Right cardiac atrium (tissue), 5 donors: ENCODE measurements at regions not wholly inside any gene's neighbourhood (a gene's known extent, or its start where the extent isn't known, plus 50 kb on each side); places are given as distances from the start of the nearest gene placed in this dataset.

ENCODE experiments used
- ATAC-seq, 2 donors: fragments of 200-7000 bp; cut with Tn5 transposase; one replicate each; pipeline versions ENCODE4 v1.8.0 to v1.9.1; 2020; ENCODE audit warnings: moderate library complexity in 2 of 2, mild to moderate bottlenecking in 1 of 2
- DNase-seq, 3 donors: peaks; one replicate each; pipeline ENCODE4 v3.0.0-alpha.2; 2020
- H3K27ac ChIP-seq: one replicate; pipeline ENCODE4 v1.5.1; 2013; ENCODE audit warnings: mild to moderate bottlenecking, low read length, control low read depth, moderate library complexity
- H3K27me3 ChIP-seq: one replicate; pipeline ENCODE4 v1.6.1; 2013; ENCODE audit not compliant: control insufficient read depth, insufficient read depth
- H3K4me1 ChIP-seq: one replicate; pipeline ENCODE4 v1.6.1; 2013; ENCODE audit warnings: low read length; ENCODE audit not compliant: control insufficient read depth, insufficient read depth
- H3K4me3 ChIP-seq: one replicate; pipeline ENCODE4 v1.5.1; 2013; ENCODE audit warnings: low read length, control low read depth
- H3K9me3 ChIP-seq: one replicate; pipeline ENCODE4 v1.6.1; 2013; ENCODE audit warnings: low read length; ENCODE audit not compliant: control insufficient read depth
- WGBS: extraction: QIAGEN DNeasy Blood & Tissue Kit; methylation state at CpG from one replicate; pipeline ENCODE4 v1.1.7; 2013; 5-methylcytosine and 5-hydroxymethylcytosine counted together
- intact Hi-C, 4 donors: fragments of 100-400 bp; cut with DNase I; formaldehyde crosslinking; loops; one replicate each; pipeline versions ENCODE4 v1.11.0 to v1.14.0; 2022 to 2023
- donor health status: healthy with polysubstance abuse.
- donor health status: DM: no; HTN: yes; CAD: no.
- donor health status: DM: no; HTN: no; CAD: no.
- donor health status: DM: no; HTN: yes; CAD: no; lungs with severe emphysema.
- donor health status: DM: yes; HTN: yes; CAD: no.

- ATAC-seq = no peak
- no peak overlapping the region for H3K4me3 ChIP-seq
- H3K4me1 ChIP-seq = no peaks in the 10 kb centered on the region
- no peaks in the 10 kb centered on the region for H3K9me3 ChIP-seq
- intact Hi-C loops = no loop called here
- no peak overlapping the region for H3K27ac ChIP-seq
- no peaks in the 10 kb centered on the region for H3K27me3 ChIP-seq
- no peak for DNase-seq
Measured at GRCh38 chr1:217014066-217014465, 290.8 kb upstream of the ESRRG start.

- DNase-seq (no peak), ATAC-seq (no peak)
- H3K9me3 ChIP-seq = no peaks in the 10 kb centered on the region
- no peak overlapping the region for H3K27ac ChIP-seq
- H3K27me3 ChIP-seq = no peaks in the 10 kb centered on the region
- intact Hi-C loops = no loop called here
- no peaks in the 10 kb centered on the region for H3K4me1 ChIP-seq
- no peak overlapping the region for H3K4me3 ChIP-seq
Measured at GRCh38 chr1:217012659-217013058, 289.4 kb upstream of the ESRRG start.

GRCh38 chr1:217011097-217011496 is 287.9 kb upstream of the ESRRG start:
- H3K9me3 ChIP-seq = no peaks in the 10 kb centered on the region
- ATAC-seq = no peak
- no peak for DNase-seq
- H3K27ac ChIP-seq = no peak overlapping the region
- no peaks in the 10 kb centered on the region for H3K4me1 ChIP-seq
- no peaks in the 10 kb centered on the region for H3K27me3 ChIP-seq
- 89% methylated on average over 1 of the region's 1 CpG for WGBS
- intact Hi-C loops = no loop called here
- H3K4me3 ChIP-seq = no peak overlapping the region

GRCh38 chr1:217010253-217010652 is 287.0 kb upstream of the ESRRG start:
- WGBS = 91% methylated on average over 2 of the region's 2 CpGs
- H3K27me3 ChIP-seq = no peaks in the 10 kb centered on the region
- DNase-seq (no peak), ATAC-seq (no peak)
- intact Hi-C loops = no loop called here
- H3K4me1 ChIP-seq = no peaks in the 10 kb centered on the region
- H3K9me3 ChIP-seq = no peaks in the 10 kb centered on the region
- H3K27ac ChIP-seq = no peak overlapping the region
- H3K4me3 ChIP-seq = no peak overlapping the region

- 74% methylated on average over 1 of the region's 1 CpG for WGBS
- DNase-seq (no peak), ATAC-seq (no peak)
- no peaks in the 10 kb centered on the region for H3K9me3 ChIP-seq
- H3K4me3 ChIP-seq = no peak overlapping the region
- no peaks in the 10 kb centered on the region for H3K4me1 ChIP-seq
- H3K27ac ChIP-seq = no peak overlapping the region
- intact Hi-C loops = no loop called here
- no peaks in the 10 kb centered on the region for H3K27me3 ChIP-seq
Measured at GRCh38 chr1:217009376-217009775, 286.1 kb upstream of the ESRRG start.

GRCh38 chr1:217004776-217005436 is 281.7 kb upstream of the ESRRG start:
- ATAC-seq (no peak), DNase-seq (no peak)
- no peak overlapping the region for H3K27ac ChIP-seq
- no peaks in the 10 kb centered on the region for H3K9me3 ChIP-seq
- no peak overlapping the region for H3K4me3 ChIP-seq
- H3K4me1 ChIP-seq = no peaks in the 10 kb centered on the region
- WGBS = 68% methylated on average over 4 of the region's 4 CpGs
- H3K27me3 ChIP-seq = no peaks in the 10 kb centered on the region
- intact Hi-C loops = no loop called here

- no peaks in the 10 kb centered on the region for H3K9me3 ChIP-seq
- ATAC-seq (no peak), DNase-seq (no peak)
- no peak overlapping the region for H3K27ac ChIP-seq
- WGBS = 79% methylated on average over 1 of the region's 1 CpG
- no peak overlapping the region for H3K4me3 ChIP-seq
- H3K27me3 ChIP-seq = no peaks in the 10 kb centered on the region
- H3K4me1 ChIP-seq = no peaks in the 10 kb centered on the region
- intact Hi-C loops = no loop called here
Measured at GRCh38 chr1:217003355-217003754, 280.1 kb upstream of the ESRRG start.

GRCh38 chr1:216997831-216998230 is 274.6 kb upstream of the ESRRG start:
- DNase-seq (no peak), ATAC-seq (no peak)
- intact Hi-C loops = no loop called here
- WGBS = 80% methylated on average over 1 of the region's 1 CpG
- Histone ChIP-seq H3K9me3 (no peaks in the 10 kb centered on the region), H3K27ac (no peak overlapping the region), H3K4me1 (no peaks in the 10 kb centered on the region), H3K4me3 (no peak overlapping the region), H3K27me3 (no peaks in the 10 kb centered on the region)

- H3K4me1 ChIP-seq = no peaks in the 10 kb centered on the region
- intact Hi-C loops = no loop called here
- no peak overlapping the region for H3K4me3 ChIP-seq
- DNase-seq (no peak), ATAC-seq (no peak)
- H3K9me3 ChIP-seq = no peaks in the 10 kb centered on the region
- WGBS = 51% methylated on average over 3 of the region's 3 CpGs
- H3K27ac ChIP-seq = no peak overlapping the region
- H3K27me3 ChIP-seq = no peaks in the 10 kb centered on the region
Measured at GRCh38 chr1:216997069-216997468, 273.8 kb upstream of the ESRRG start.

GRCh38 chr1:216984536-216984935 is 261.3 kb upstream of the ESRRG start:
- Histone ChIP-seq H3K4me3 (no peak overlapping the region), H3K27me3 (no peaks in the 10 kb centered on the region), H3K27ac (no peak overlapping the region), H3K9me3 (no peaks in the 10 kb centered on the region), H3K4me1 (no peaks in the 10 kb centered on the region)
- intact Hi-C loops = no loop called here
- DNase-seq (no peak), ATAC-seq (no peak)
- 34% methylated on average over 1 of the region's 1 CpG for WGBS

- Histone ChIP-seq H3K4me3 (no peak overlapping the region), H3K27ac (no peak overlapping the region), H3K9me3 (no peaks in the 10 kb centered on the region), H3K27me3 (no peaks in the 10 kb centered on the region), H3K4me1 (no peaks in the 10 kb centered on the region)
- ATAC-seq = peak; percentile 60 to 72
- no peak for DNase-seq
- 63% methylated on average over 6 of the region's 6 CpGs for WGBS
- intact Hi-C loops = no loop called here
Measured at GRCh38 chr1:216983823-216984222, 260.6 kb upstream of the ESRRG start.

- intact Hi-C loops = no loop called here
- Histone ChIP-seq H3K4me1 (peaks cover 2% of the 10 kb centered on the region), H3K27me3 (no peaks in the 10 kb centered on the region), H3K9me3 (no peaks in the 10 kb centered on the region), H3K4me3 (no peak overlapping the region), H3K27ac (no peak overlapping the region)
- 61% methylated on average over 3 of the region's 3 CpGs for WGBS
- ATAC-seq (no peak), DNase-seq (no peak)
Measured at GRCh38 chr1:216961516-216961915, 238.3 kb upstream of the ESRRG start.
